ENCODE measurements at regions not wholly inside any gene's neighbourhood (a gene's known extent, or its start where the extent isn't known, plus 50 kb on each side); places are given as distances from the start of the nearest gene placed in this dataset.

DNA sequence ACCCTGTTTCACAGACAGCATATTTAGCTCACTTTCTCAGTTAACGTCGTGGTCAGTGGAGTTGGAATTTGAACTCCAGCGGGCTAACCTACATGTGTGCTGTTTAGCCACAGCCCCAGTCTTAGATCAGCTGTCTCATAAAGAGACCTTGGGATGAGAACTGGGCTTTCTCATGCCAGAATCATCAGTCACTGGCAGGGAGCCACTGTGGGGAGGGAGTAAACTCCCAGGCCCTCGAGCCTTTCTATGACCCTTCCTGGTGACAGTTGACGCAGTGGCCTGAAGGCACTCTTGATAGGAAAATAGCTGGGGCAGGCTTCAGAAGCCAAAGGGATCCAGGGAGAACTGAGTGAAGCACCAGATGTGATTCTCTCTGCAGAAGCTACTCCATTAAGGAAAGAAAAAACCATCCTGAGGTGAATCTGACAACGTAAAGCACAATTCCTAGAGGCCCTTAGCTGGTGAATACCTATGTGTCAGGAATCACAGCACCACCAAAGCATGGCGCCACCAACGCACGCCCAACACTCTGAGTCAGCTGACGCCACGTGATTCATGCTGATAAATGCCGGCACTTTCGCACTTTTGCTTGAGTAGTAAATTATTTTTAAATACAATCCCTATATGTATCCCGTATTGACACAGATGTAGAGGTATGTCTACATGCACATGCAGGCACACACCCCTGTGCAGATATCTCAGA, 279.6 kb upstream of the TMEM132C start:
- POLR2A ChIA-PET (ENCODE audit: partially characterized antibody), result no interaction called here
- CTCF ChIA-PET (ENCODE audit: partially characterized antibody), result interaction anchor here (0.6 to 1.3 kb wide), 3 partner anchors 18 to 62 kb away, joined by 3 read pairs; no protein-coding TSS in a partner anchor

More for the DNA sequence above, 279.6 kb upstream of the TMEM132C start:
- Histone ChIP-seq H3K27me3 (replicated peaks in 1 of 4; ENCODE audit: control insufficient read depth in 3 of 4, extremely low read depth in 1 of 4, insufficient read depth in 3 of 4, low read length in 3 of 4) (no peaks in the 10 kb centered on the region), H3K79me1 (ENCODE audit: low read depth, low read length) (no peaks in the 10 kb centered on the region), H3K23ac (ENCODE audit: insufficient read length) (no peak overlapping the region), H3K4me2 (ENCODE audit: insufficient read depth in 1 of 2, low read depth in 2 of 2, low read length in 2 of 2) (no peak overlapping the region), H2AK5ac (ENCODE audit: low read depth, low read length) (no peak overlapping the region), H3K79me2 (ENCODE audit: control insufficient read depth in 1 of 2, insufficient read depth in 2 of 2, low read length in 2 of 2) (no peaks in the 10 kb centered on the region), H3K27ac (ENCODE audit: low read depth, low read length) (no peak overlapping the region), H2BK15ac (ENCODE audit: low read length) (no peak overlapping the region), H3K36me3 (ENCODE audit: control insufficient read depth in 2 of 4, insufficient read depth in 4 of 4, low read length in 3 of 4) (no peaks in the 10 kb centered on the region), H3K14ac (ENCODE audit: insufficient read length) (no peak overlapping the region), H3K4ac (replicated peaks; ENCODE audit: insufficient read length, low read depth, low read length) (no peak overlapping the region), H4K91ac (replicated peaks; ENCODE audit: insufficient read length, low read length) (no peak overlapping the region), H2AFZ (ENCODE audit: low read length) (peak overlapping the region; percentile 44; the same call in 1 of the 2 replicates), H3K4me3 (ENCODE audit: extremely low read depth in 1 of 4, insufficient read depth in 2 of 4, low read depth in 3 of 4, low read length in 4 of 4) (no peak overlapping the region), H2BK120ac (replicated peaks; ENCODE audit: low read depth, low read length) (no peak overlapping the region), H4K20me1 (replicated peaks in 1 of 2; ENCODE audit: control insufficient read depth in 1 of 2, insufficient read depth in 2 of 2, low read length in 2 of 2) (no peaks in the 10 kb centered on the region), H2BK20ac (ENCODE audit: low read length) (no peak overlapping the region), H3K56ac (replicated peaks; ENCODE audit: insufficient read length, low read depth, low read length) (no peak overlapping the region), H3K9ac (replicated peaks in 1 of 4; ENCODE audit: extremely low read depth in 1 of 4, low read depth in 3 of 4, low read length in 3 of 4) (no peak overlapping the region), H4K5ac (ENCODE audit: insufficient read length, low read depth, low read length) (no peak overlapping the region), H2BK5ac (ENCODE audit: low read depth, low read length) (no peak overlapping the region), H2BK12ac (ENCODE audit: low read depth, low read length) (no peak overlapping the region), H3K23me2 (ENCODE audit: low read depth, low read length) (peaks cover 1% of the 10 kb centered on the region; the same call in 1 of the 2 replicates), H4K8ac (ENCODE audit: extremely low read depth, insufficient read depth, low read length) (no peak overlapping the region), H3K18ac (ENCODE audit: extremely low read depth, low read length) (no peak overlapping the region), H3K4me1 (replicated peaks in 1 of 4; ENCODE audit: control insufficient read depth in 3 of 4, insufficient read depth in 4 of 4, low read length in 3 of 4) (no peaks in the 10 kb centered on the region), H3K9me3 (ENCODE audit: insufficient read depth in 2 of 2, low read depth in 1 of 2, low read length in 1 of 2) (peaks cover 6 to 9% of the 10 kb centered on the region in 2 experiments; a peak in 3 of 4 replicates)
- no peak for FAIRE-seq
- no peak for DNase-seq (ENCODE audit: low read depth in 1 of 2, low spot score in 2 of 2)
- TF ChIP-seq, protein P1, sequence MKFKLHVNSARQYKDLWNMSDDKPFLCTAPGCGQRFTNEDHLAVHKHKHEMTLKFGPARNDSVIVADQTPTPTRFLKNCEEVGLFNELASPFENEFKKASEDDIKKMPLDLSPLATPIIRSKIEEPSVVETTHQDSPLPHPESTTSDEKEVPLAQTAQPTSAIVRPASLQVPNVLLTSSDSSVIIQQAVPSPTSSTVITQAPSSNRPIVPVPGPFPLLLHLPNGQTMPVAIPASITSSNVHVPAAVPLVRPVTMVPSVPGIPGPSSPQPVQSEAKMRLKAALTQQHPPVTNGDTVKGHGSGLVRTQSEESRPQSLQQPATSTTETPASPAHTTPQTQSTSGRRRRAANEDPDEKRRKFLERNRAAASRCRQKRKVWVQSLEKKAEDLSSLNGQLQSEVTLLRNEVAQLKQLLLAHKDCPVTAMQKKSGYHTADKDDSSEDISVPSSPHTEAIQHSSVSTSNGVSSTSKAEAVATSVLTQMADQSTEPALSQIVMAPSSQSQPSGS (IDR thresholded peaks at IDR 0.05; ENCODE audit: low read length), result no peak
- TF ChIP-seq SUZ12 (IDR thresholded peaks at IDR 0.05; ENCODE audit: low read length), result no peak
- TF ChIP-seq MAFK (IDR thresholded peaks at IDR 0.05; ENCODE audit: low read depth, low read length), result no peak
- no peak for TF ChIP-seq TBP (IDR thresholded peaks at IDR 0.05; ENCODE audit: low read depth, low read length)
- TF ChIP-seq SAP30 (IDR thresholded peaks at IDR 0.05; ENCODE audit: insufficient read depth, insufficient replicate concordance, low read length), result no peak
- no peak for TF ChIP-seq RNF2 (IDR thresholded peaks at IDR 0.05; ENCODE audit: borderline replicate concordance, low read depth, low read length, missing control alignments, poor library complexity, severe bottlenecking)
- TF ChIP-seq HDAC6 (IDR thresholded peaks at IDR 0.05; ENCODE audit: low read depth, low read length), result no peak
- no peak for TF ChIP-seq SIX5 (IDR thresholded peaks at IDR 0.05; ENCODE audit: low read depth, low read length)
- no peak for TF ChIP-seq JUND (IDR thresholded peaks at IDR 0.05; ENCODE audit: low read length)
- WGBS, 2 experiments (ENCODE audit: extremely low coverage in 1 of 2, insufficient coverage in 1 of 2, insufficient read length in 1 of 2, insufficient replicate concordance in 2 of 2, low coverage in 1 of 2, low lambda C conversion rate in 2 of 2, missing lambda C conversion rate in 1 of 2), result 94% methylated on average over 14 of the region's 14 CpGs; no CpG with 5 or more reads in 1 of the 2 experiments
